Mucosa of descending colon (tissue), 3 donors: ENCODE measurements at regions not wholly inside any gene's neighbourhood (a gene's known extent, or its start where the extent isn't known, plus 50 kb on each side); places are given as distances from the start of the nearest gene placed in this dataset.

Experiments used
- ATAC-seq: fragments of 200-7000 bp; cut with Tn5 transposase; one replicate; pipeline ENCODE4 v1.9.1; 2020; ENCODE audit warnings: mild to moderate bottlenecking, moderate library complexity
- DNase-seq, 3 donors: peaks; one replicate each; pipeline ENCODE4 v3.0.0-alpha.2; 2020
- H3K36me3 ChIP-seq: fragments of 200-600 bp; one replicate; pipeline ENCODE4 v1.8.0; 2021; ENCODE audit warnings: low read depth, mild to moderate bottlenecking
- H3K4me1 ChIP-seq: fragments of 200-600 bp; one replicate; pipeline ENCODE4 v1.8.0; 2021; ENCODE audit warnings: low read depth, mild to moderate bottlenecking
- H3K4me3 ChIP-seq: fragments of 200-600 bp; one replicate; pipeline ENCODE4 v1.8.0; 2021; ENCODE audit warnings: mild to moderate bottlenecking
- H3K9me3 ChIP-seq: fragments of 200-600 bp; one replicate; pipeline ENCODE4 v1.8.0; 2021; ENCODE audit warnings: mild to moderate bottlenecking
- intact Hi-C, 2 donors: fragments of 100-400 bp; cut with DNase I in 1 of 2; cut with micrococcal nuclease in 1 of 2; formaldehyde crosslinking; loops; one replicate each; pipeline versions ENCODE4 v1.11.0 to v1.11.1; 2022; cut with DNase I, micrococcal nuclease
- TF ChIP-seq, protein P1 (sequence below): fragments of 200-600 bp; IDR thresholded peaks from one replicate; pipeline ENCODE4 v1.8.0; 2022; ENCODE audit warnings: antibody characterized with exemption, mild to moderate bottlenecking
- donor health status: DM: no; HTN: no; CAD: no; lungs with moderate emphysema.
- donor health status: DM: no; HTN: no; CAD: no.
- donor health status: DM: no; HTN: yes; CAD: no.

DNA sequence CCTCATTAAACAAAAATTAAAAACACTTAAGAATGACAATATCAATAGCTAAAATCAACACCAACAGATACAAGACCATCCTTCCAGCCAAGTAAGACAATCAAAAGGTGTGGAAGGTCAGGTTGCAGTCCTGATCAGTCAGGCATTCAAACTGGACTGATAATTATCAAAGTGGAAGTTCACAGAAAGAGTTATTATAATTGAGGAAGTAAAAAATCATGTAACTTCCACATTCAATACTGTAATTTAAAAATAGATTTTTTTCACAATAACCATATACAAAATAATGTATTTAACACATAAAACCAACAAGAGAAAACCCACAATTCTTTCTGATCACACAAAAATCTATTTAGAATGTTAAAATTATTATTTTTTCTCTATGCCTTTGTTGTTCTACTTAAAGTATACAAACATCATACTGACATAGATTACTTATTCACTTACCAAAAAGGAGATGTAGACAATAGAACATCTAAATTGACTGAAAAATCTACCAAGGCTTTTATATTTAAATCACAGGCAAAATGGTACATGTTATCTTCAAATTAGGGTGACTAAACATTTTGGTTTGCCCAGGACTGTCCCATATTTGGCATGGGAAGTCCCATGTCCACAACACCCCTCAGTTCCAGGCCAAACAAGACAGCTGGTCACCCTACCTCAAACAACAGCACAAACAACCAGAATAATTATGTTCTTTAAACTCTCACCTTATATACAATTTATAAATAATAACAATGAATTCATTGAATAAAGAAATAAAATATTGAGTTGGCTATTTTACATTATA is 142.5 kb upstream of the SLC24A2 start:
- no peaks in the 10 kb centered on the region for H3K9me3 ChIP-seq
- DNase-seq (no peak), ATAC-seq (no peak)
- H3K36me3 ChIP-seq: no peaks in the 10 kb centered on the region
- TF ChIP-seq, protein P1, sequence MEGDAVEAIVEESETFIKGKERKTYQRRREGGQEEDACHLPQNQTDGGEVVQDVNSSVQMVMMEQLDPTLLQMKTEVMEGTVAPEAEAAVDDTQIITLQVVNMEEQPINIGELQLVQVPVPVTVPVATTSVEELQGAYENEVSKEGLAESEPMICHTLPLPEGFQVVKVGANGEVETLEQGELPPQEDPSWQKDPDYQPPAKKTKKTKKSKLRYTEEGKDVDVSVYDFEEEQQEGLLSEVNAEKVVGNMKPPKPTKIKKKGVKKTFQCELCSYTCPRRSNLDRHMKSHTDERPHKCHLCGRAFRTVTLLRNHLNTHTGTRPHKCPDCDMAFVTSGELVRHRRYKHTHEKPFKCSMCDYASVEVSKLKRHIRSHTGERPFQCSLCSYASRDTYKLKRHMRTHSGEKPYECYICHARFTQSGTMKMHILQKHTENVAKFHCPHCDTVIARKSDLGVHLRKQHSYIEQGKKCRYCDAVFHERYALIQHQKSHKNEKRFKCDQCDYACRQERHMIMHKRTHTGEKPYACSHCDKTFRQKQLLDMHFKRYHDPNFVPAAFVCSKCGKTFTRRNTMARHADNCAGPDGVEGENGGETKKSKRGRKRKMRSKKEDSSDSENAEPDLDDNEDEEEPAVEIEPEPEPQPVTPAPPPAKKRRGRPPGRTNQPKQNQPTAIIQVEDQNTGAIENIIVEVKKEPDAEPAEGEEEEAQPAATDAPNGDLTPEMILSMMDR: no peak
- no peaks in the 10 kb centered on the region for H3K4me1 ChIP-seq
- no peak overlapping the region for H3K4me3 ChIP-seq
- intact Hi-C loops: no loop called here

GRCh38 chr9:19927560-19927959 is 138.7 kb upstream of the SLC24A2 start:
- TF ChIP-seq, protein P1: no peak
- Histone ChIP-seq H3K4me1 (no peaks in the 10 kb centered on the region), H3K4me3 (no peak overlapping the region), H3K9me3 (no peaks in the 10 kb centered on the region), H3K36me3 (no peaks in the 10 kb centered on the region)
- ATAC-seq (no peak), DNase-seq (no peak)
- intact Hi-C loops: loop anchor here (5.0 to 10.0 kb wide), 3 partner anchors 1015 to 1185 kb away; no protein-coding TSS in a partner anchor

DNA sequence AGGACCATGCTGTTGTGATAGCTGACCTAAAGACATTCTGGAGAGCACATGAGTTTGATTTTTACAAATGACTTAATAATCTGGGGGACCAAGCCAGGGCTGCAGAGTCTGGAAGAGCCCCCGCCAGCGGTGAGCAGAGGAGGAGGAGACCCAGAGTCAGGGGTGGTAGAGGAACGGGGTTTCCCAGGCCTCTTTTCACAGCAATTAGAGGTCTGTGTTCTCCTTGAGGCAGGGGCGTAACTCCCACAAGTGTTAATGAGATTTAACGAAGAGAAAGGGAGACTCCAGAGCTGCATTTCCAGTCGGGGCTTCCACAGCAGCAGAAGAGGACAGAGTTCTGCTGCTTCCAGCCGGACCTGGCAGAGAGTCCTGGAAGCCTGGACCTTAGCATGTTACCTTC is 137.9 kb upstream of the SLC24A2 start:
- ATAC-seq: no peak
- DNase-seq: no peak
- TF ChIP-seq, protein P1: no peak
- H3K9me3 ChIP-seq: no peaks in the 10 kb centered on the region
- intact Hi-C loops: loop anchor here (5.0 to 10.0 kb wide), 3 partner anchors 1016 to 1186 kb away; no protein-coding TSS in a partner anchor
- H3K4me1 ChIP-seq: no peaks in the 10 kb centered on the region
- no peak overlapping the region for H3K4me3 ChIP-seq
- no peaks in the 10 kb centered on the region for H3K36me3 ChIP-seq

GRCh38 chr9:19925674-19926503 is 137.1 kb upstream of the SLC24A2 start:
- DNase-seq (peak; percentile 51 to 67 (median 61)), ATAC-seq (peak; percentile 98)
- no peak overlapping the region for H3K4me3 ChIP-seq
- TF ChIP-seq, protein P1: peak; percentile 88
- H3K36me3 ChIP-seq: no peaks in the 10 kb centered on the region
- intact Hi-C loops: loop anchor here (5.0 to 10.0 kb wide), 3 partner anchors 1016 to 1186 kb away; no protein-coding TSS in a partner anchor
- no peaks in the 10 kb centered on the region for H3K9me3 ChIP-seq
- H3K4me1 ChIP-seq: no peaks in the 10 kb centered on the region

- no peak for DNase-seq
- Histone ChIP-seq H3K4me3 (no peak overlapping the region), H3K36me3 (no peaks in the 10 kb centered on the region), H3K9me3 (no peaks in the 10 kb centered on the region), H3K4me1 (no peaks in the 10 kb centered on the region)
- intact Hi-C loops: loop anchor here in 1 of 2 donors (10.0 kb wide), 1 partner anchor 1021 kb away; no protein-coding TSS in a partner anchor
- TF ChIP-seq, protein P1: no peak
- no peak for ATAC-seq
Observed at GRCh38 chr9:19924080-19924479, 135.2 kb upstream of the SLC24A2 start.
